ENCODE measurements at regions not wholly inside any gene's neighbourhood (a gene's known extent, or its start where the extent isn't known, plus 50 kb on each side); places are given as distances from the start of the nearest gene placed in this dataset.

DNA sequence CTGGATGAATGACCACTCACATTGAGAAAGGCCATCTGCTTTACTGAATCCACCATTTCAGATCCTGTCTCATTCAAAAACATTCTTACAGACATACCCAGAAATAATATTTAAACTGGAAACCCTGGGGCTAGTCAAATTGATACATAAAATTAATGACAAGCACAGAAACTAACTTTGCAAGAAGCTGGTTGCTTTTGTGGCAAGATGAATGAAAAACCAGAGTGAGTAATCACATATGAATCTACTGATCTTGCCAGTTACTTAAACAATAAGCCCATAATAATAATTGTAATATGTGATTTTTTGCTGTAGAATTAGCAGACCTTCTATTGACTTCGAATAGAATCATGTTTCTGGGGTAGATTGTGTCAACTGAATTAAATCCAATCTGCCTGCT is 235.1 kb downstream of the PPARGC1A start:
- DNase-seq, result peak; percentile 28

DNA sequence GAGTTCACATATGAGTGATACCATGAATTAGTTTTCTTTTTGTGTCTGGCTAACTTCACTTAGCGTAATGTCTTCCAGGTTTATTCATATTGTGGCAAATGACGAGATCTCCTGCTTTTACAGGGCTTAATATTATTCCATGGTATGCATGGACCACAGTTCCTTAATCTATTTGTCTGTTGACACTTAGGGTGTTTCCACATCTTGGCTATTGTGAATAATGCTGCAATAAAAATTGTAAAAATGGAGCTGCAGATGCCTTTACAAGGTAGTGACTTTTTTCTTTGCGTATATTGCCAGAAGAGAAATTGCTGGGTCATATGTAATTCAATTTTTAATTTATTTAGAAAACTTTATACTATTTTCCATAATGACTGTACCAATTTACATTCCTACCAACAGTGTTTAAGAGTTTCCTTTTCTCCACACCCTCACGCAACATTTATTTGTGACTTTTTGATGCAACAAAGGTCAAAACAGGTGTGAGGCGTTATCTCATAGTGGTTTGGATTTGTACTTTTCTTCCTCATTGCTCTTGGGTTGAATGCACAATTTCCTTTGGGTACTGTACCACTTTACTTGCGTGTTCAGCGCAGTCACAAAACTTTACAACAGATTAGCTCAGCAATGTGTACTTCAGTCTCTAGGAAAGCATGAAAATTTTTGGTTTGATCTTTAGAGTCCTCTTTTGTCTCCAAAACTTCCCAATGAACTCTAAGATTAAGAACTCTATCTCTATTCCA is 240.8 kb downstream of the PPARGC1A start:
- no peak for DNase-seq

DNA sequence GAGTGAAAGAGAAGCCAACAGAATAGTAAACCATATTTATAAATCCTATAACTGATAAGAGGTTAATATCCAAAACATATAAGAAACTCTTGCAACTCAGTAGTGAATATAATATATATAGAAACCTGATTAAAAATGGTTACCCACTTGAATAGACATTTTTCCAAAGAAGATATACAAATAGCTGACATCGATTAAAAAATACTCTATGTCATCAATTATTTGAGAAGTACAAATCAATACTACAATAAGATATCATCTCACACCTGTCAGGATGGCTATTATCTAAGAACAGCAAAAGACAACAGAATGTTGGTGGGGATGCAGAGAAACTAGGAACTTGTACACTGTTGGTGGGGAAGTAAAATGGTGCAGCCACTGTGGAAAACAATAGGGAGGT is 254.4 kb downstream of the PPARGC1A start:
- no peak for DNase-seq

DNA sequence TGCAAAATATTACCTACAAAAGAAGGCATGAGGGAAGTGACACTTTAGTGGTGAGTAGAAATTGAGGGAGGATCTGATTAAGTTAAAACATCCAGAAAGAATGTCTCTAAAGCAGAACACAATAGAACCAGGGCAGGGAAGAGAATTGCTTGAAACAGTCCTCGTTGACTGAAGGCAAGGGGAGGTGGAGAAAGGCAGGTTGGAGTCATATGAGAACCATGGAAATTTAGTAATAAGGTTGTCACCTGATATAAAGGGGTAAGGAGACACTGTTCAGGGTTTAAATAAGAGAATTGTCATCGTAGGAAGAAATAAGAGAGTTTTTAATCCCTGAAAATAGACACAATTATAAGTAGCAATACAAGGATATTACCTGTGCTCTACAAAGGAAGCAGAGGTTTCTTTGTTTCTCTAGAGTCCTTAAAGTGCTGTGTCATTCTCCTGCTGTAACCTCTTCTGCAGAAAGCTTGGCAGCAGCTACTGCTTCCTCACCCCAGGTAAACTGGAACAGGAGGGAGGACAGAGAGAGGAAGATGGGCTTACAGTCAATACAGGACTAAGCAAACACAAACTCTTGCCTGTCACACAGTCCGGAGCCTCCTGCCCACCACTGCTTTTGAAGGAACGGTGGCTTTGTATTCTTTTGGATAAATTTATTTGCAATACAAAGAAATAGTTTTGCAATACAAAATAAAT is 258.4 kb downstream of the PPARGC1A start:
- no peak for DNase-seq

DNA sequence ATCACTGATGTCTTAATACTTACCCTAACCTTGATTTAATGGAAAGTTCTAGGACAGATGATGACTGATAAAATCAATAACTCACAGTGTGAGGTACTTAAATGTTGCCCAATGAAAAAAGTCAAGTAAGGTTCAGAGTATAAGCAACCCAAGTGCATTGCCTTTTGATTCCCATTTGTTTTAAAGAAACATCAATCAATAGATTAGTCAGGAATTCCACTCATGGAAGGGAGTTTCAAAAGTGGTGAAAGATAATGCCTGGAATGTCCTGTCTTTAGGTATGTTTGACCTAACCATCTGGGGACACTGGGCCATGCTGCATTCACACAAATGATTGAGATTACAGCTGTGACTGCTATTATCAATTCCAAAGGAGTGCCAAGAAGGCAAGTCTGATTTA is 259.7 kb downstream of the PPARGC1A start:
- no peak for DNase-seq

DNA sequence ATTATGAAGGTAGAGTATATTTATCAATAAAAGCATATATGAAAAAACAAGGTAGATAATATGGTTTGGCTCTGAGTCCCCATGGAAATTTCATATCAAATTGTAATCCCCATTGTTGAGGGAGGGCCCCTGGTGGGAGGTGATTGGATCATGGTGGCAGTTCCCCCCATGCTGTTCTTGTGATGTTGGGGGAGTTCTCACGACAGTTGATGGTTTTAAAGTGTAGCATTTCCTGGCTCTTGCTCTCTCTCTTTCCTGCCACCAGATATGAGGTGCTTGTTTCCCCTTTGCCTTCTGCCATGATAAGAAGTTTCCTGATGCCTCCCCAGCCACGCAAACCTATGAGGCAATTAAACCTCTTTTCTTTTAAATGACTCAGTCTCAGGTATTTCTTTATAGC is 260.4 kb downstream of the PPARGC1A start:
- DNase-seq, result peak; percentile 18

DNA sequence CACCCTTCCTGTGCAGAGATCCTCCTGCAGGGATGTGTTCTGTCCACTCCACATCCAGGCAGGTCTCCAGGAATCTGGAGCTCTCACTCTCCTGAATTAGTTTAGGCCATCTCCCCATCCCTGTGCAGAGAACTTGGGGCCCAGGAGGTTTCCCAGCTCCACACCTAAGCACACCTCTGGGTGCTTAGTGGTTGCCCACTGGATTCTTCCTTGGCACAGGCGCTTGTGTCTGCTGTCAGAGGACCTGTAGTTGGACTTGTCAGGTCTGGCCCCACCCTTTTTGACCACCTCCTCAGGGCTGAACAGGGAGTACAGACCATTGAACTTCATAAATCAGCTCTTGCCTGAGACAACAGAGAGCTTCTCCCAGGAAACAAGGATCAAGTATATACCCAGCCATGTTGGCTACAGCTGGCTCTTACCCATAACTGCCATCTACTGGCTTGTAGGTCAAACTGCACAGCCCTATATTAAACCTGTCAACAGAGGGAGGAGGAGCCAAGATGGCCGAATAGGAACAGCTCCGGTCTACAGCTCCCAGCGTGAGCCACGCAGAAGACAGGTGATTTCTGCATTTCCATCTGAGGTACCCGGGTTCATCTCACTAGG is 275.5 kb downstream of the PPARGC1A start:
- DNase-seq, result peak; percentile 53

DNA sequence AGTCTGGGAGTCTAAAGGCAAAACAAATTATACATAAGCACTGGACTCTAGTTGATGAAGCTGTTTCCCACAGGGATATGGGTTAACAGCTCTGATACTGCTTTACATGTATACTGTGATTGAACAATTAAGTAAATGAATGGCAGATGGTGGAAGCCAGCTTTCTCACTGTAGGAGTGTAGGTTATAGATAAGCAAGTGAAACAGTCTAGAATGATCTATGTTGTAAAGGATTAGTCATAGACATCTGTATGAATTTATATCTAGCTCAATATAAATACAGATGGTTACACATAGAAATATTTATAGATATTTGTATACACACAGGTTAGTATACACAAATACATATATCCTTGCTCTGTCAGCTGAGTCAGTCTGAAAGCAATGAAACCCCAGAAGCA is 276.1 kb downstream of the PPARGC1A start:
- DNase-seq, result no peak

DNA sequence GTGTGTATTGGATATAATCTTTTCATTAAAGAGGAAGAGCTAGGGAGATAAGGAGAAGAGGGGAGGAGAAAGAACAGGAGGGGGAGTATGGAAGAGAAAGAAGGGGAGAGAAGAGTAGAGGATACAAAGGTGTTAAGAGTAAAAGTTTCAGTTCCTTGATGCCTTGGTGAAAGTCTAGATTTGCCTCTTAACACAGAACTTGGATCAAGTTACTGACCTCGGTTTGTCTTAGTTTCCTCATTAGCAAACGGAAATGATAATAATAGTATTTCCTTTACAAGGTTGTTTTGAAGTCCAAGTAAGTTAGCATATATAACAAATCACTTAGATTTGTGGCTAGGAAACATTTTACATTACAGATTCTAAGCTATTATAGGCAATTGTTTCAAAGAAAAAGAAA is 287.1 kb downstream of the PPARGC1A start:
- no peak for DNase-seq

DNA sequence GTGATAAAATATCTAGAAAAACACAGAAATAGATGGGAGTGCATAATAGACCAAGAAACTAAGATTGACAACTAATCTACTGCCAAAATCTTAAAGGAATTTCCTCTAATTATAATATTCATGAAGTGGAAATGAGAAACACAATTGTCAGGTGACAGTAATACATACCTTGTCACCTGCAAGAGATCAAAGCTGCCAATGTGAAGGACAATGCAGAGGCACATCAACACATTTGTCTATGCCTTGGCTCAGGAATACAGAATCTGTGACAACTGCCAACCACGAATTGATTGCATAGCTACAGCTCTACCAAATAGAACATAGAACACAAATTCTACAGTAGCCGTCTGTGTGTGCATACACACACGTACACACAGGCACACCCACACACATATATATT is 295.7 kb downstream of the PPARGC1A start:
- DNase-seq, result no peak

DNA sequence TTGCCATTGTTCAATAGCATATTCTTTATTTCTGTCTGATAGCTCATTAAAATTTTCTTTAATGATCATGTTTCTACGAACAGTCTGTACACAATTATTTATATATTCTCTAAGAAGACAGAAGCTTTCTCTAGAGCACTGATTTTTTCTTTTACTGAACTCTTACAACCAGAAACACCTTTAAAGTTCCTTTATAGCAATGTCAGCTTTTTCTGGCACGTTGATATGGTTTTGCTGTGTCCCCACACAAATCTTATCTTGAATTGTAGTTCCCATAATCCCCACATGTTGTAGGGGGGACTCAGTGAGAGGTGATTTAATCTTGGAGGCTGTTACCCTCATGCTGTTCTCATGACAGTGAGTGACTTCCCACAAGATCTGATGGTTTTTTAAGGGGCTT is 299.4 kb downstream of the PPARGC1A start:
- no peak for DNase-seq

DNA sequence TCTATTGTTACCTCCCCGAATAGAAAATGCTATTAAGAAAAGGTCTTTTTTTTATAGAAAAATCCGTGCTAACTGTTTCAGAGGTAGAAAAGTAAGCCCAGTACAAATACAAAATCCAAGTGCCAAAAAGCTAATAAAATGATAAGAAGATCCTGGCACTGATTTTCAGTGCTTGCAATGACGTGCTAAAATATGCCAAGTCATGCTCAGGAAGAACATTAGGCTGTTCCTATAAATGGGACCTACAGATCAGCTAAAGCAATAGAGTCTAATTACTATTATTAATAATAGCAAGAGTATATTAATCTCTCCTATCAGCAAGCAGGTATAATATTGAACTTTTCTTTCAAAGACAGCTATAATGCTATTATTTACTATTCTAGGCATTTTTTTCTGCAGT is 305.8 kb downstream of the PPARGC1A start:
- no peak for DNase-seq

DNA sequence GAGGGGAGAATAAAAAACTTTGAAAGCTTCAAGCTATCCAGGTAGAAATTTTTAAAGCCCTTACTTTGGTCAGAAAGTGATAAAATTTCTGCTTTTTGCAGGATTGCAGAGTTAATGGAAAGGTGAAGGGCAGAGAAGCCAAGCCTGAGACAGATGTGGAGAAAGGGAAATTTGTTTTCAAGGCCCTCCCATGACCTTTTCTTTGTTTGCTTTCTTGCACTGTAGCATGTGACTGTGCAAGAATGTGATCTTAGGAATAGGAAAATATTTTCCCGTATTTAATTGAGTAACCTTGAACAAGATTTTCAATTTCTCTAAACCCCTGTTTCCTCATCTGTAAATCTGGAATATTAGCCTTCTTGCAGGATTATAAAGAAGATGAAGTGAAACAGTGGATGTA is 307.2 kb downstream of the PPARGC1A start:
- DNase-seq, result no peak

DNA sequence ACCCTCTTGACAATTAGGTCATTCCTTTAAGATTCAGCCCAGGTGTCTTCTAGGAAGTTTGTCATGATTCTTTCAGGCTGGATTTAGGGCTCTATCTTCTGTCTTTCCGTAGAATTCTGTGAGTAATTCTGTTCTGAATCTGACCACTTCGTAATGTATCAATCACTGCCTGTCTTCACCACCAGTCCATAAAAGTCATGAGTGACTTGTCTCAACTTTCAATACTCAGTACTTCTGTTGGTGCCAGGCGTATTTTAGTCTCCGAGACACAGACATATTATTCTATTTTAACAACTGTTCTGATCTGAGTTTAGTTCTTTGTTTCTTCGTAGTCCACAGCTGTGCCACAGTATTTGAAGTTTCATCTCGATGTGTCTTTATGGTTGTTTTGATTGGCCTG is 310.7 kb downstream of the PPARGC1A start:
- no peak for DNase-seq

DNA sequence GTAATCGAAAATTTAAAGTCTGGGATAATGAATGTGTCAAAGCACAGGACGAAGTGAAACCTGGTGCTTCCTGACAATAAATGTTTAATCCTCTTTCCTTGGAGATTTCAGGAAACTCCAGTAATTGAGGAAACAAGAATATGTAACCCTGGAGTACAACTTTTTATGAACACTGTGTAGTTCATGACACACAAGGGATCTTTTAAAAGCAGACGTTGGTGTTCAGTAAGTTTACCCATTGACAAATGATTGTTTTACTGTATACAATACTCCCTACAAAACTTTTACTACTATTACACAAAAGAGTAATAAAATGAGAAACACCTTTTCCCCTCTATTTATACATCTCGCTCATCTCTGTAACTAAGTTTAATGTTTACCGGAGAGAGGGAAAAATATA is 312.4 kb downstream of the PPARGC1A start:
- DNase-seq, result no peak

DNA sequence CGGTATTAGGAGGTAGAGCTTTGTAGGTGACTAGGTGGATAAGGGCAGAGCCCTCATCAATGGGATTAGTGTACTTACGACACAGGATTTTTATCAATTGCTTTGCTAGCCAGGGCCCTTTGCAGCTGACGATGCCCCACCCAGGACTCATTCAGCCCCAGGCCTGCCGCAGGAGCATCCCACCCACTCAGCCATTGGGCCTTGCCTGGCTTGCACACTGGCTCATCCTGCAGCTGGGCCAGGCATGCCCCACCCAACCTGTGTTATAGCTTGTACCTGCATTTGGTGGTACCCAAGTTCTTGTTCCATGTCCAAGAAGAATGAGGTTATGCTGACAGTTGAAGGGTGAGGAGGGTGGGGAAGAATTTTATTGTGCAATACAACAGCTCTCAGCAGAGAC is 317.5 kb downstream of the PPARGC1A start:
- no peak for DNase-seq

DNA sequence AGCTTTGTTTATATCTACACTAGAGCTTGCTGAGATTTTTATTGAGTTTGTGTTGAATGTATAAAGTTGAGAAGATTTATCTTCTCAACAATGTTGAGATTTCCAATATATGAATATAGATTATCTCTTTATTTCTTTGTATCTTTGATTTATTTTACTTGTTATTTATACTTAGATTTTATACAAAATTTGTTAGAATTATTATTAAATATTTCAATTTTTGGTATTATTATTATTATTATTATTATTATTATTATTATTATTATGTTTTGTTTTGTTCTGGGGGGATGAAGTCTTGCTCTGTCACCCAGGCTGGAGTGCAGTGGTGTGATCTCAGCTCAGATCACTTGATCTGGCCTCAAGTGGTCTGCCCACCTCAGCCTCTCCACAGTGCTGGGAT is 322.5 kb downstream of the PPARGC1A start:
- DNase-seq, result no peak

DNA sequence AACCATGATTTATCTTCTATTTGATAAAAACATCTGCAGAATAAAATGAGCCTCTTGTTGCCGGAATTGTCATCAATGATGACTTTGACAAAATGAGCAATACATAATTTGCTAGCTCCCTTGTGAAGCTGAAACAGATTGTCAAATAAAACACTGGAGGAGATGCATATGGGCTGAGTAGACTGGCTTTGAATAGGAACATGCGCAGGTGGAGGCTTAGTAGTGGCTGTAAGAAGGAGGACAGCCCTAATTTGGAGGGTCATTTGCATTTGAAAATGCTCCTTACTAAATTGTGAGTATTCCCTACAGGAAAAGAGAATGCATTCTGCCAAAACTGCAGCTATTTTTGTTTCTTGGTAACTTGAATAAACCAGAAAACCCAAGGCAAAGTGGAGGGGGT is 329.1 kb downstream of the PPARGC1A start:
- DNase-seq, result no peak

DNA sequence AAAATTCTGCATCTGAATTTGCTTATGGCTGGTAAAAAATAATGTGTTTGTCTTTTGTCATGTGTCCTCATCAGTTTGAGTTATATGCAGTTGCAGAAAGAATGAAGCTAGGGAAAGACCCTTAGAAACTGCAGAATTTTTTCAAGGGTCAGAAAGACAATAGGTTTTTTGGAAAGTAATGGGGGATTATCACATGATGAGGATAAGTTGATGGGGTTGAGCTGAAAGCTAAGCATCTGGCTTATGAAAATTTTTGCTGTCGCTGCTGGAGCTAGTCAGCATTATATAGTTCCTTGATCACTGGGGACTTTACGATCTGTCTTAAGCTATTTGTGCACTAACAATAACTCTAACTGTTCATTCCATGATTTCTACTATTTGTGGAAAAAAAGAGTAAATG is 331.7 kb downstream of the PPARGC1A start:
- DNase-seq, result no peak

DNA sequence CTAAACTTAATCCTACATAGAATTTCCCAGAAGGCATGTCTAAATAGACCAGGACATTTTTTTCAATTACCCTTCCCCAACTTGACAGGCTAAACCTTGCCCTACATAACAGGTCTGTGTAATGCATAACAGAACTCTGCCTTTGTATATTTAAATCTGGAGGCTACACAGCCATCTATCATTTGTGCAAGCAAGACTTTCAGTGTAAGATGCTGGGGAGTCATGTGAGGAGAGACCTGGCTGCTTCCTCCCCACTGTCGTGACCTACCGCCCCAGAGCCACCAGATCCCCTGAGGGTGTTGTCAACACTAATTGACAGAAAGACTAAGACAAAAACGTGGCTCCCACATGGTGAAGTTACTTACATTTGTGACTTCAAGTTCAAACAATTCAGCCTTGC is 342.2 kb downstream of the PPARGC1A start:
- no peak for DNase-seq

DNA sequence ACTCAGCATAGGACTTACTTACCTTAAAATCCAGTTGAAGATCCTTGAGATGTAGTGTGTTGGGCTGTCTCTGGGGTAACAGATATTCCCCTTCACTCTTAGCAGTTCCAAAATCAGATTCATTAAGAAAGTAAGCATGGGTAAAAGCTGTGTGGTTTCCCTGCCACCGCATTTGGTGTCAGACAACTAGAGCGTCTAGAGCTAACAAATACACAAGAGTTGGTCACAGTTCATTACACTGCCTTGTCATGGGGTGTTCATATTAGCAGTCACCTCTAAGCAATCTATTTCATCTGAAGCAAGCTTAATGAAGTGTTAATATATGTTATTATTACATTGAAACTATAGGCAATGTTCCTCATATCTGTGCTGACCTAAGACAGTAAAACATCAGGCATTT is 342.8 kb downstream of the PPARGC1A start:
- DNase-seq, result no peak

DNA sequence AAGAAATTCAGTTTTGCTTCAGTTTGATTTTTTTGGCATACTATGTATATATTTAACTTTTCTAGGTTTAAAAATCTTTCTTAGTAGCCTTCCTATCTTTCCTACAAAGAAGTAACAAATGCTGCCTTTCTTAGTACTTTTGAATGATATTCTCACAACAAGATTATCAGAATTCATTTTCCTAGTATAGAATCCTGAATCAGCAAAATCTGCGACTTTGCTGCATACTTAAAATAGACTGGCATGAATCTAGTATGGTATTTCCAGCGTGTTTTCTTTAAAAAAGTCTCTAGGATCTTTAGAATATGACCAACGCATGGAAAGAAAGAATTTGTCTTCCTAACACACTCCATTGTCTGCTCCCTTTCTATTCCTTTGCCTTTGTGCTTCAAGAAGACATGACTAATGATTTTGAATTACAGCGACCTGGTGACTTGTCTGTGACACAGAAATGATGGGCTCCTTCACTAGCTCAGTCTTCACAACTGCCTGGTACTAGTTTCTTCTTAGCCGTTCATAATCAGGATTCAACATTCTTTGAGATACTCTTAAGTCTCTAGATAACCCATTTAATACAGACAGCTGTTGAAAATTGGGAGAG is 349.8 kb downstream of the PPARGC1A start:
- DNase-seq, result no peak

DNA sequence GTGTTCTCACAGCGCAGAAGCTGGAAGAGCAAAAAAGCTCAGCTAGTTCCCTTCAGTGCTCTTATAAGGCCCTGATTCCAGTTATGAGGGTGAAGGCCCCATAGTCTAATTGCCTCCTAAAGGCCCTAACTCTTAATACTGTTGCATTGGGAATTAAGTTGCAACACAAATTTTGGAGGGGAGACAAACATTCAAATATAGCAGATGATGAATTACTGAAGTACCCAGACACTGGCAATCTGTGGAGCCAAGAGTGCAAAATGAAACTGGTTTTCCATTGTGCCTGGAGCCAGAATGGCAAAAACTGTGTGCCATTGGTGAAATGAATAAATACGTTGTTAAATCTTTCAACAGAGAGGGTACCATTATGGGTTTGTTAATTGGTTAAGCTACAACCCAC is 356.0 kb downstream of the PPARGC1A start:
- DNase-seq, result no peak

DNA sequence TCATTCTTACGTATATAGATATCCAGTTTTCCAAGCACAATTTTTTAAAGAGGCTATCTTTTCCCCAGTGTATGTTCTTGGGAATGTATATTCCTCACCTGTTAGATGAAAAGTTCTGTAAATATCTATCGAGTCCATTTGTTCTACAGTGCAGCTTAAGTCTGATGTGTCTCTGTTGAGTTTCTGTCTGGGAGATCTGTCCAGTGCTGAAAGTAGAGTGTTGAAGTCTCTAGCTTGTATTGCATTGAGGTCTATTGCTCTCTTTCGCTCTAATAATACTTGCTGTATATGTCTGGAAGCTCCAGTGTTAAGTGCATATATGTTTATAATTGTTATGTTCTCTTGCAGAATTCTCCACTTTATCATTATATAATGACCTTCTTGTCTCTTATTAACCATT is 373.1 kb downstream of the PPARGC1A start:
- DNase-seq, result no peak
